ENCODE measurements at regions not wholly inside any gene's neighbourhood (a gene's known extent, or its start where the extent isn't known, plus 50 kb on each side); places are given as distances from the start of the nearest gene placed in this dataset.

- H3F3A ChIP-seq (ENCODE audit: control insufficient read depth, insufficient read depth): no peaks in the 10 kb centered on the region
- no peaks in the 10 kb centered on the region for H3K36me3 ChIP-seq (ENCODE audit: control insufficient read depth, low read length)
- H3K4me3 ChIP-seq (ENCODE audit: low read length): no peak overlapping the region
- H3K9me3 ChIP-seq (ENCODE audit: control insufficient read depth, insufficient read depth, low read length): no peaks in the 10 kb centered on the region
- no peaks in the 10 kb centered on the region for H3K79me2 ChIP-seq (ENCODE audit: control insufficient read depth, low read length)
- H3K4me2 ChIP-seq (ENCODE audit: low read length): no peak overlapping the region
- H4K20me1 ChIP-seq (ENCODE audit: control insufficient read depth, insufficient read depth, low read depth, low read length): no peaks in the 10 kb centered on the region
- H3K27ac ChIP-seq (ENCODE audit: low read depth, low read length): no peak overlapping the region
- no peaks in the 10 kb centered on the region for H3K9me2 ChIP-seq (replicated peaks; ENCODE audit: control insufficient read depth, low read length)
- peaks cover 6% of the 10 kb centered on the region for H3K4me1 ChIP-seq (ENCODE audit: control insufficient read depth, low read length)
- TF ChIP-seq EZH2phosphoT487 (IDR thresholded peaks at IDR 0.05; ENCODE audit: borderline replicate concordance, low read length): no peak
- no peaks in the 10 kb centered on the region for H3K27me3 ChIP-seq (ENCODE audit: control insufficient read depth, low read length)
Measured at GRCh38 chr20:40758790-40759189, 69.8 kb upstream of the MAFB start.

- H3F3A ChIP-seq (ENCODE audit: control insufficient read depth, insufficient read depth): no peaks in the 10 kb centered on the region
- H4K20me1 ChIP-seq (ENCODE audit: control insufficient read depth, insufficient read depth, low read depth, low read length): no peaks in the 10 kb centered on the region
- H3K9me3 ChIP-seq (ENCODE audit: control insufficient read depth, insufficient read depth, low read length): no peaks in the 10 kb centered on the region
- no peak overlapping the region for H3K4me2 ChIP-seq (ENCODE audit: low read length)
- H3K9me2 ChIP-seq (replicated peaks; ENCODE audit: control insufficient read depth, low read length): no peaks in the 10 kb centered on the region
- H3K4me1 ChIP-seq (ENCODE audit: control insufficient read depth, low read length): peaks cover 6% of the 10 kb centered on the region
- H3K79me2 ChIP-seq (ENCODE audit: control insufficient read depth, low read length): no peaks in the 10 kb centered on the region
- no peaks in the 10 kb centered on the region for H3K27me3 ChIP-seq (ENCODE audit: control insufficient read depth, low read length)
- no peaks in the 10 kb centered on the region for H3K36me3 ChIP-seq (ENCODE audit: control insufficient read depth, low read length)
- H3K4me3 ChIP-seq (ENCODE audit: low read length): no peak overlapping the region
- no peak overlapping the region for H3K27ac ChIP-seq (ENCODE audit: low read depth, low read length)
- TF ChIP-seq CTCF (IDR thresholded peaks at IDR 0.05; ENCODE audit: low read depth, low read length, poor library complexity, severe bottlenecking) (no peak), EZH2phosphoT487 (IDR thresholded peaks at IDR 0.05; ENCODE audit: borderline replicate concordance, low read length) (no peak)
Measured at GRCh38 chr20:40760399-40760798, 71.4 kb upstream of the MAFB start.

DNA sequence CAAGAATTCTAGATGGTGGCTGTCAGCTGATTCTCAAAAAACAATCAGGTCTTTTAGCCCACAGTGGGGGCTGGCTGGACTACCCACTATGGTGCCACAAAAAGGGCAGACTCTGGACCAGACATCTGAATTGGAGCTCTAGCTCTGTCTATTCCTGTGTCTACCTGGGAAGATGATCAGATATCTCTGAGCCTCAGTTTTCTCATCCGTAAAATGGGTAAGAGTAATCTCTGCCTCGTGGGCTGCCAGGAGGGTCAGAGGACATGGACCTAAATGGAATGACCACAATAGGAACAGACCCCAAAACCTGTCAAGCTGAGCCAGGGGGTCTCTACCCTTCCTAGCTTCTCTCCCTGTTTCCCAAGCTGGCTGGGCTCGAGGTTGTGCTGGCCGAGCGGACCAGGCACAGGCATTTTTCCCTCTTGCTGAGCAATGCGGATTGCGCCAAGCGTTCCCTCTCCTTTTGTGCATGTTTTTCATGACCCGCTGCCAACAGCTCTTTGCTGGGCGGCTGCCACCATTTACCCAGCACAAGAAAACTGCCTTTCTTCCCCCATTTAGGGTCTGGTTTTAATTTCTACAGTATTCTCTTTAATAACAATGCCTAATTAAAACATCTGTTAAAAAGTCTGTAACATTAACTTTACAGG lies 74.7 kb upstream of the MAFB start:
- Histone ChIP-seq H4K20me1 (ENCODE audit: control insufficient read depth, insufficient read depth, low read depth, low read length) (no peaks in the 10 kb centered on the region), H3K27me3 (ENCODE audit: control insufficient read depth, low read length) (no peaks in the 10 kb centered on the region), H3K4me2 (ENCODE audit: low read length) (no peak overlapping the region), H3K36me3 (ENCODE audit: control insufficient read depth, low read length) (no peaks in the 10 kb centered on the region), H3K27ac (ENCODE audit: low read depth, low read length) (no peak overlapping the region), H3K4me1 (ENCODE audit: control insufficient read depth, low read length) (peaks cover 12% of the 10 kb centered on the region), H3K79me2 (ENCODE audit: control insufficient read depth, low read length) (no peaks in the 10 kb centered on the region), H3K9me2 (replicated peaks; ENCODE audit: control insufficient read depth, low read length) (no peaks in the 10 kb centered on the region), H3F3A (ENCODE audit: control insufficient read depth, insufficient read depth) (no peaks in the 10 kb centered on the region), H3K9me3 (ENCODE audit: control insufficient read depth, insufficient read depth, low read length) (no peaks in the 10 kb centered on the region), H3K4me3 (ENCODE audit: low read length) (no peak overlapping the region)
- no peak for TF ChIP-seq CTCF (IDR thresholded peaks at IDR 0.05; ENCODE audit: low read depth, low read length, poor library complexity, severe bottlenecking)
- no peak for TF ChIP-seq EZH2phosphoT487 (IDR thresholded peaks at IDR 0.05; ENCODE audit: borderline replicate concordance, low read length)

DNA sequence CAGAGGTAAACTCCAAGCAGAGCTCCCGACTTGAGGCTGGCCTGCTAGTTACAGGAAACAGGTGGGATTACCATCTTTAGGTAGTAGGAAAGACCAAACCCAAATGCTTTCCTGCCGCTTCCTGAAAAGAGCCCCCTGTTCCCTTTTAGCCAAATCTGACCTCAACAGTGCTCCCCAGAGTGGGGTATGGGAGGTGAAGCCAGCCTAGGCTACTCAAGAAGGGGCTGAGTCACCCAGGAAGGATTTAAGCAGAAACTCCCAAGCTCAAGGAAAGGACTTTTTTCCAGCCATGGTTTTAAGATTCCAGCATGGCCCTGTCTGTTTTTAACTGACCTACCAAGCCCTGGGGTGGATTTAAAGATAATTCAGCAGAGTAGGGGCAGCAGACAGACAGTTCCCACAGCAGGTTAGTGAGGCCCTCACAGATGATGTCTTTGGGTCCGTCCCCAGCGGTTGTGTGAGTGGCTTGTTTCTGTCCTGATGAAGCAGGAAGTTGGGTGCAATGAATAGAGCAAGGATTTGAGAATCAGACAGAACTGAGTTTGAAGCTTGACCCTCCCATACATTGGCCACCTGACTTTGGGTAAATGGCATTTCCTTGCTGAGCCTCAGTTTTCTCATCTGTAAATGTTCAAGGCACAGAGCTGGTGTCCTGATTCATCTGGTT lies 76.9 kb upstream of the MAFB start:
- H4K20me1 ChIP-seq (ENCODE audit: control insufficient read depth, insufficient read depth, low read depth, low read length): no peaks in the 10 kb centered on the region
- no peaks in the 10 kb centered on the region for H3K36me3 ChIP-seq (ENCODE audit: control insufficient read depth, low read length)
- no peaks in the 10 kb centered on the region for H3K79me2 ChIP-seq (ENCODE audit: control insufficient read depth, low read length)
- no peaks in the 10 kb centered on the region for H3K9me3 ChIP-seq (ENCODE audit: control insufficient read depth, insufficient read depth, low read length)
- H3K27me3 ChIP-seq (ENCODE audit: control insufficient read depth, low read length): no peaks in the 10 kb centered on the region
- H3K27ac ChIP-seq (ENCODE audit: low read depth, low read length): no peak overlapping the region
- no peak for TF ChIP-seq CTCF (IDR thresholded peaks at IDR 0.05; ENCODE audit: low read depth, low read length, poor library complexity, severe bottlenecking)
- TF ChIP-seq EZH2phosphoT487 (IDR thresholded peaks at IDR 0.05; ENCODE audit: borderline replicate concordance, low read length): no peak
- 0 out of 2 replicates have a peak overlapping the region, but pooled peaks have one; percentile 0 for H3K4me2 ChIP-seq (ENCODE audit: low read length)
- H3F3A ChIP-seq (ENCODE audit: control insufficient read depth, insufficient read depth): no peaks in the 10 kb centered on the region
- H3K4me1 ChIP-seq (ENCODE audit: control insufficient read depth, low read length): peaks cover 12% of the 10 kb centered on the region
- no peaks in the 10 kb centered on the region for H3K9me2 ChIP-seq (replicated peaks; ENCODE audit: control insufficient read depth, low read length)
- no peak overlapping the region for H3K4me3 ChIP-seq (ENCODE audit: low read length)
